AG10803 (cell line): ENCODE measurements at regions not wholly inside any gene's neighbourhood (a gene's known extent, or its start where the extent isn't known, plus 50 kb on each side); places are given as distances from the start of the nearest gene placed in this dataset.
A peak's percentile ranks its signal among the peaks of the same experiment; 100 is the strongest.

Source experiments
- DNase-seq: peaks from one replicate; pipeline ENCODE4 v3.0.0; 2010; ENCODE audit warnings: low read depth
- H3K4me3 ChIP-seq: 2 replicates; pipeline ENCODE4 v1.5.1; 2011; ENCODE audit warnings: mild to moderate bottlenecking, low read length, control low read depth
- TF ChIP-seq, protein P1 (sequence below): conservative IDR thresholded peaks from 2 replicates; pipeline ENCODE4 v1.5.1; 2011; ENCODE audit warnings: mild to moderate bottlenecking, low read length, control low read depth, inconsistent platforms

DNA sequence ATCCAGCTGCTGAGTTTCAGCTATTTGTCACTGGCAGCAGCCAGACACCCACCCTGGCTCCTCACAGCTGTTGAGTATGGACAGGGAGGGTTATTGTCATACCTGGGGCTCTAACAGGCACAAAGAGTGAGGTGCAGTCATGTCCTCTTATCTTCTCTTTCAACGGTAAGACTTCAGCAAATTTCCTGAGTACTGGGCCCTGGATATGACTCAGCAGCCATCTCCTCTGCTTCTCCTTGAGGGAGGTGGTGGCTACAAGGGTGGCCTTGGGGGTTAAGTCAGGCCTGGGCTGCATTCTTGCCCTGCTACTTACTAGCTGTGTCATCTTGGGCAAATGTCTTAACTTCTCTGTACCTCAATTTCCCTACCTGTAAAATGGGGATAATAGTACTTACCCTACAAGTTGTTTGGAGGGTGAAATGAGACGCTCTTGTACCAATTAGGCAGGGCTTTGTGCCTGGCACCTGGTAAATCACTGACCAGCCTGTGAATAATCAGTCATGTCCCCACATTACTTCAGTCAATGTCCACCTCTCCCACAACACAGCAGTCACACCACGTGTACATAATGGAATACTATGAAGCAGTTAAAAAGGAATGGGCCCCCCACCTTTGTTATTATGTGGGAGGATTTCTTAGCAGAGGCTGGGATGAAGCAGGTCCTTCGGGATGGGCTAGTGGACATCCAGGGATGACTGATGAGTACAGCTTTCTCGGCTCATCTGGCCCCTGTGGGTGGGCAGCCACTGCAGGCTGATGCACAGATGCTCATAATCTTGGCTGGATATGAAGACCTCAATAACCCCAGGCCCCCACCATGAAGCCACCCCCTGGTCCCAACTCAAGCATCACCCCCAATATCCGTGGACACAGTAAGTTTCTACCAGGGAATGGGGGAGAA, 528.8 kb downstream of the SHQ1 start:
- no peak overlapping the region for H3K4me3 ChIP-seq
- TF ChIP-seq, protein P1, sequence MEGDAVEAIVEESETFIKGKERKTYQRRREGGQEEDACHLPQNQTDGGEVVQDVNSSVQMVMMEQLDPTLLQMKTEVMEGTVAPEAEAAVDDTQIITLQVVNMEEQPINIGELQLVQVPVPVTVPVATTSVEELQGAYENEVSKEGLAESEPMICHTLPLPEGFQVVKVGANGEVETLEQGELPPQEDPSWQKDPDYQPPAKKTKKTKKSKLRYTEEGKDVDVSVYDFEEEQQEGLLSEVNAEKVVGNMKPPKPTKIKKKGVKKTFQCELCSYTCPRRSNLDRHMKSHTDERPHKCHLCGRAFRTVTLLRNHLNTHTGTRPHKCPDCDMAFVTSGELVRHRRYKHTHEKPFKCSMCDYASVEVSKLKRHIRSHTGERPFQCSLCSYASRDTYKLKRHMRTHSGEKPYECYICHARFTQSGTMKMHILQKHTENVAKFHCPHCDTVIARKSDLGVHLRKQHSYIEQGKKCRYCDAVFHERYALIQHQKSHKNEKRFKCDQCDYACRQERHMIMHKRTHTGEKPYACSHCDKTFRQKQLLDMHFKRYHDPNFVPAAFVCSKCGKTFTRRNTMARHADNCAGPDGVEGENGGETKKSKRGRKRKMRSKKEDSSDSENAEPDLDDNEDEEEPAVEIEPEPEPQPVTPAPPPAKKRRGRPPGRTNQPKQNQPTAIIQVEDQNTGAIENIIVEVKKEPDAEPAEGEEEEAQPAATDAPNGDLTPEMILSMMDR, result no peak
- peak; percentile 52 for DNase-seq

DNA sequence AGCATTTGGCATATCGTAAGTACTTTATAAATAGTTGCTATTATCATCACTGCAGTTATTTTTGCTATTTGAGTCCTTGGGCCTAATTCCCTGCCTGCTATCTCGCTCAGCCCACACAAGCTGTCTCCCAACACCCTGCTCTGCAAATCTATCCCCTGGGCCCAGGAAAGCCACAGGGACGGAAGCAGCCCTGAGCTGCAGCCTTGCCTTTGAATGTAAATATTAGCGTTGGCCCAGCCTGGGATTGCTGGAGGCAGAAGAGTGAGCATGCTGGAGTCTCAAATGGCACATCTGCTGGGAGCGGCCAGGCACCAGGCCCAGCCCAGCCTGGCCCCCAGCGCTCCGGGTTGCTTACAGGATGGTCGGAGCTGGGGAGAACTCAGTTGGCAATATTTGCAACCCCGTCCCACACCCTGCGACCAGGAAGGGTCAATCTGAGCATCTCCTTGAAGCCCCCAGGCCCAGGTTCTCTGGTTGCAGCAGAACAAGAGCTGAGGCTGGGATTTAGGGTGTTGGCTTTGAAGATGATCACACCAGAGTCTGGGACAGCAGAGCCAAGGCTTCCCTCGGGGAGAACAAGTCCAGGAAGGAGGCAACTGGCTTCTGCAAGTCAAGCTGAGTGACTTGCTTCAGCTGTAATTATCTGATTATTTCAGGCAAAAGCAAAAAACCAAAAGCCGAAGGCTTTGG, 529.6 kb downstream of the SHQ1 start:
- TF ChIP-seq, protein P1, result no peak
- no peak overlapping the region for H3K4me3 ChIP-seq
- DNase-seq, result no peak

DNA sequence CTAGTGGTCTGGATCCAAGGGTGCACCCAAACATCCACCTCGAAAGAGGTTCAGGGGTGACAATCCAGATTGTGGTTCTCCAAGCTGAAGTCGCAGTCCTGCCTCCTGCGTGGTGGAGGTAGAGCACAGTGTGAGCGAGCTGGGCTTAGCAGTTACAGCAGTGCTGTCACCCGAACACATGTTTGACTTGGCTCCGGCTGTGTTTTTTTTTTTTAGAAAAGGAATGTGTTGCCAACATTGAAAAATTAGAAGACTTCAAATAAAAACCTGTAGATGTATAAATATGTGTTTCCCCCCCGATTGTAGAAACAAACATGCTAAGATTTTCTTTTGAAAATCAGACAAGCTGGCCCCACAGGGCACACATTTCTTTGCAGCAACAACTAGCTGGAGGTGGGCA, 530.8 kb downstream of the SHQ1 start:
- TF ChIP-seq, protein P1, result no peak
- peak; percentile 44 for DNase-seq
- no peak overlapping the region for H3K4me3 ChIP-seq

DNA sequence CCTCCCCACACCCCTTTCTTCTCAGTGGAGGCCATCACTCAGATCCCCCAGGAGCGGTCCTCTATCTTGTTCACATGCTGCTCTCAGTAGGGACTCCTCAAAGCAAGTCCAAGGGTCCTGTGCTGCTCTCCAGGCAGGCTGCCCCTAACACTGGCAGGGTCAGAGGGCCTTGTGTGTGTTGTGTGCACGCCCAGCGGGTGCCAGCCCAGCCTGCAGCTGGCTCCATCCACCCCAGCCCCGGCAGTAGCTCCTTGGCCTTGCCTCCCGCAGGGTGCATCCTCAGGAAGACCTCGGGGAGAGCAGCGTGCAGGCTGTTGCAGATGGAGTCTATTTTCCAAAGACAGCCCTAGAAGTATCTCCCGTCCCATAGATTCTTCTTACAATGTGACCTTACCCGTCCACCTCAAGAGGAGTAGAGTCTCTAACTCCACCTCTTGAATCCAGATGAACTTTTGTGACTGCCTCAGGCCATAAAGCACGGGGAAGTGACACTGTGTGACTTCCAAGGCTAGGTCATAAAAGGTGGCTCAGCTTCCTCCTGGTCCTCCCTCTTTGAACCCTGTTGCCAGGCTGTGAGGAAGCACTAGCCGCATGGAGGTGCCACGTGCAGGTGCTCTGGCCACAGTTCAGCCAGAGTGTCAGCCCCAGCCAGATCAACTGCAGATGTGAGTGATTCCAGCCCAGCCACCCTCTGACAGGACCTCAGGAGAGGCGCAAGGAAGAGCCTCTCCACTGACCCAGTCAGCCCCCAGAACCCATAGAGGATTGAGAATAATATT, 531.6 kb downstream of the SHQ1 start:
- no peak for DNase-seq
- TF ChIP-seq, protein P1, result no peak
- no peak overlapping the region for H3K4me3 ChIP-seq

DNA sequence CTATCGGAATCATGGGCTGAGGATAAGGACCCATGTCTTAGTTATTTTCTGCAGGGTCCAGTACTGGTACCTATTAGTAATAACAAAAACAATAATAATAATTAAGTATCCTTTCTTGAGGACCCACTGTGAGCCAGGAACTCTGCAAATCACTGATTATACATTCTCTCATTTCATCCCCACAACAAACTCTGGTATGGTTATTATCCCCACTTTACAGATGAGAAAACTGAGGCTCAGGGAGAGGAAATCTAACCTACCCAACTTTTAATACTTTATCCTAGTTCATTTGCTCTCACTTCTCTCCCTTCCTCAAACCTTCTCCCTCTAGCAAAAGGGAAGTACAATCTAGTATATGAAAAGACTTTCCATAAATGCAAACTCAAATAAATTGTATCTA, 528.4 kb upstream of the PROK2 start:
- DNase-seq, result no peak
- no peak overlapping the region for H3K4me3 ChIP-seq
- TF ChIP-seq, protein P1, result no peak

DNA sequence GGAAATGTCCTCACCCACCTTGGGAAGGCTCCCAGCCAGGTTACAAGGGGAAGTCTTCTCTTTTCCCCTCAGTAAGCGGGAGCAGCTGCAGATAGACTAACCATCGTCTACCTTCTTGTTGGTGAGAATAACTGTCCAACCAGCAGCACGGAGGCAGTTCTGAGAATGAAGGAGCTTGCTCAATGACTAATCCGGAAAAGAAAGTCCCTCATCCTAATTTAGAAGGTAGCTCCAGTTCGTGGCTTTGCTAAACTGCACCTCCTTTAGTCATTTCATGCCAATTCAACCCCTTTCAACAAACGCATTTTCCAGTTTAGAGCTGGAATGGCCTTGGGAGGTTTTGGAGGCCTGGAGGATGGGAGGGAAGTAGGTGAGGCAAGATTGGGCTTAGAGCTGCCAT, 527.4 kb upstream of the PROK2 start:
- no peak overlapping the region for H3K4me3 ChIP-seq
- DNase-seq, result no peak
- TF ChIP-seq, protein P1, result no peak
